ENCODE measurements at regions not wholly inside any gene's neighbourhood (a gene's known extent, or its start where the extent isn't known, plus 50 kb on each side); places are given as distances from the start of the nearest gene placed in this dataset.

DNA sequence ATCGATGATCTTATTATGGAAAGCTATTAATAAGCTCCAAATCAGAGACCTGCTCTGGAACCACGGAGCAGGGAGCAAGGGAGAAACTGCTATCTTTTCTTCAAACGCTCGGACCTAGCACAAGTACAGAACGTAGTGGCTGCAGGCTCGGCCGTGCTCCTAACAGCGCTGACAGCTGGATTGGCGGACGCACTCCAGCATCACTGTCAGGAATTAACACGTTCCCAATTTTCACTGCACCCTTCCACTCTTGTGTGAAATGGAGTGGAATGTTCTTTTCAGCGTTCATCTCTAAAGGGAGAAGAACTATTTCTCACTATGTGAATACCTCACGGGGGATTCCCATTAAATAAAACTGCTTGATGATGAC, 106.9 kb downstream of the ZNF281 start:
- peak; percentile 40 for DNase-seq
- Mint-ChIP-seq H3K9me3 (ENCODE audit: unreplicated experiment) (peaks cover 9% of the 10 kb centered on the region), H3K36me3 (ENCODE audit: unreplicated experiment) (no peaks in the 10 kb centered on the region)

DNA sequence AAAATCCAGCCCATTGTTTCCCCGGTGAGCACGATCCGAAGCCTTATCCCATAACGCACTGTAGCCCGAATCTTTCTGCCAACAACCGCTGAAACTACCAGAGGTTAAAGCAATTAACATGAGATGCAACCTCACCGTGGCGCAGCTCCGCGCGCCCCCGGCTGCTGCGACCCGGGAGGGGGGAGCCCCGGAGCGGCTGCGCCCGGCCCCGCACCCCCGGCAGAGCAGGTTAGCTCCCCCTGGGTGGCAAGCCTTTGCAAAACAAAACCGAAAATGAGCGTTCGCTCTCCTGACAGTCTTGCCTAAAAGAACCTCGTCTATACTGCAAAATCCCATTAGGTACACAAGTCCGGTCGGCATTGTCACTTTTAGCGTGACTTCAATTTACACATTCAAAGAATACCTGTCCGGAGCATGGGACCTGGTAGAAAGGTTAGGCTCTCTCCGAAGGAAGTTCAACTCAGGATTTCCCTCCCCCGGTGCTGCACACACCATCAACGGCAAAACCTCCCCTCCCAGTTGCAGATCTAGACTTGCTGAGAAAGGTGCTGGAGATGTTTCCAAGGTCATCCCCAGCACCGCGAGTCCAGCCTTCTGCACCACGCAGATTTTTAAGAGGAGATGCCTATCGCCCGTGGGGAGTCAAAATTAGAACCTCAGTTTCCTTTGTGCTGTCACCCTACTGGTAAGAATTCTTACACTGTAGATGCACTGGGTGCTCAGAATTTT, 107.5 kb downstream of the ZNF281 start:
- peaks cover 2% of the 10 kb centered on the region for H3K27me3 Mint-ChIP-seq (ENCODE audit: unreplicated experiment)
- peak overlapping the region; percentile 89 for H3K4me3 Mint-ChIP-seq (ENCODE audit: unreplicated experiment)

More for the DNA sequence above, 106.9 kb downstream of the ZNF281 start:
- TF ChIP-seq, protein P1, sequence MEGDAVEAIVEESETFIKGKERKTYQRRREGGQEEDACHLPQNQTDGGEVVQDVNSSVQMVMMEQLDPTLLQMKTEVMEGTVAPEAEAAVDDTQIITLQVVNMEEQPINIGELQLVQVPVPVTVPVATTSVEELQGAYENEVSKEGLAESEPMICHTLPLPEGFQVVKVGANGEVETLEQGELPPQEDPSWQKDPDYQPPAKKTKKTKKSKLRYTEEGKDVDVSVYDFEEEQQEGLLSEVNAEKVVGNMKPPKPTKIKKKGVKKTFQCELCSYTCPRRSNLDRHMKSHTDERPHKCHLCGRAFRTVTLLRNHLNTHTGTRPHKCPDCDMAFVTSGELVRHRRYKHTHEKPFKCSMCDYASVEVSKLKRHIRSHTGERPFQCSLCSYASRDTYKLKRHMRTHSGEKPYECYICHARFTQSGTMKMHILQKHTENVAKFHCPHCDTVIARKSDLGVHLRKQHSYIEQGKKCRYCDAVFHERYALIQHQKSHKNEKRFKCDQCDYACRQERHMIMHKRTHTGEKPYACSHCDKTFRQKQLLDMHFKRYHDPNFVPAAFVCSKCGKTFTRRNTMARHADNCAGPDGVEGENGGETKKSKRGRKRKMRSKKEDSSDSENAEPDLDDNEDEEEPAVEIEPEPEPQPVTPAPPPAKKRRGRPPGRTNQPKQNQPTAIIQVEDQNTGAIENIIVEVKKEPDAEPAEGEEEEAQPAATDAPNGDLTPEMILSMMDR (IDR thresholded peaks at IDR 0.05; ENCODE audit: partially characterized antibody, unreplicated experiment): no peak
- peak overlapping the region; percentile 83 for H3K4me3 Mint-ChIP-seq (ENCODE audit: unreplicated experiment)
- H3K27me3 Mint-ChIP-seq (ENCODE audit: unreplicated experiment): peaks cover 2% of the 10 kb centered on the region
- H3K27ac Mint-ChIP-seq (ENCODE audit: unreplicated experiment): no peak overlapping the region
- H3K4me1 Mint-ChIP-seq (ENCODE audit: low read depth, unreplicated experiment): peaks cover 2% of the 10 kb centered on the region

DNA sequence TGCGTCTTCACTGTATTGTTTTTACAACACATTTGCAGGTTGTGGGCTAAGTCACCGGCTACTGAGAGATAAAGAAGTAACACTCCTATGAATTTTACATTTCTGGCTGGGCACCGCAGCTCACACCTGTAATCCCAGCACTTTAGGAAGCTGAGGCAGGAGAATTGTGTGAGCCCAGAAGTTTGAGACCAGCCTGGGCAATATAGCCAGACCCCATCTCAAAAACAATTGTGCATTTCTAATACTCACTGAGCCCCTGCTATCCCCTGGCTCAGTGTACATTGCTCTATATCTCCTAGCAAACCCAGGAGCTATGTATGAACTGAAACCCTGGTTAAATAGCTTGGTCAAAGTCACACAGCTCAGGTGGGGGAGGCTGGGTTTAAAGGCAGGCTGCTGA, 108.7 kb downstream of the ZNF281 start:
- H3K9me3 Mint-ChIP-seq (ENCODE audit: unreplicated experiment): peaks cover 9% of the 10 kb centered on the region
- peaks cover 2% of the 10 kb centered on the region for H3K4me1 Mint-ChIP-seq (ENCODE audit: low read depth, unreplicated experiment)
- TF ChIP-seq, protein P1 (IDR thresholded peaks at IDR 0.05; ENCODE audit: partially characterized antibody, unreplicated experiment): no peak
- H3K36me3 Mint-ChIP-seq (ENCODE audit: unreplicated experiment): no peaks in the 10 kb centered on the region
- H3K4me3 Mint-ChIP-seq (ENCODE audit: unreplicated experiment): no peak overlapping the region
- H3K27me3 Mint-ChIP-seq (ENCODE audit: unreplicated experiment): peaks cover 6% of the 10 kb centered on the region
- DNase-seq: no peak
- H3K27ac Mint-ChIP-seq (ENCODE audit: unreplicated experiment): no peak overlapping the region

More for the DNA sequence above, 107.5 kb downstream of the ZNF281 start:
- TF ChIP-seq, protein P1 (IDR thresholded peaks at IDR 0.05; ENCODE audit: partially characterized antibody, unreplicated experiment): no peak
- Mint-ChIP-seq H3K36me3 (ENCODE audit: unreplicated experiment) (no peaks in the 10 kb centered on the region), H3K27ac (ENCODE audit: unreplicated experiment) (no peak overlapping the region), H3K4me1 (ENCODE audit: low read depth, unreplicated experiment) (peaks cover 2% of the 10 kb centered on the region), H3K9me3 (ENCODE audit: unreplicated experiment) (peaks cover 9% of the 10 kb centered on the region)
- peak; percentile 27 for DNase-seq

DNA sequence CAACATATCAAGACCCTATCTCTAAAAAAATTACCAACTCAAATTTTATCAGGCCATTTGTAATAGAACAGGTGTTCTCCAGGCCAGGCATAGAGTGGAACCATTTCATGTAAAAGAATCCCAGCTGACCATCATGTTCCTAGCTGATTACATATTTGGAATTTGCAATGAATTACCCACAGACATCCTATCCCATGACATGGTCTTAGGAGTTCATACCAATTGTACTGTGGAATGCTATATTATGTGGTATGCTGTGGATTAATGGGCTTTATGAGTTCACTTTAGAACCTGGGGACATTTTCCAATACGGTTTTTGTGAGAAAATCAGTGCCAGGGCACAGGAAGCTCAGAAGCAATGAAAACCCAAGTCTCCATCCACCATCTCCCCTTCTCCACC, 110.3 kb downstream of the ZNF281 start:
- H3K27ac Mint-ChIP-seq (ENCODE audit: unreplicated experiment): no peak overlapping the region
- H3K27me3 Mint-ChIP-seq (ENCODE audit: unreplicated experiment): peaks cover 6% of the 10 kb centered on the region
- no peak for DNase-seq
- H3K4me3 Mint-ChIP-seq (ENCODE audit: unreplicated experiment): no peak overlapping the region
- TF ChIP-seq, protein P1 (IDR thresholded peaks at IDR 0.05; ENCODE audit: partially characterized antibody, unreplicated experiment): no peak
- H3K4me1 Mint-ChIP-seq (ENCODE audit: low read depth, unreplicated experiment): peaks cover 2% of the 10 kb centered on the region
- no peaks in the 10 kb centered on the region for H3K36me3 Mint-ChIP-seq (ENCODE audit: unreplicated experiment)
- H3K9me3 Mint-ChIP-seq (ENCODE audit: unreplicated experiment): peaks cover 6% of the 10 kb centered on the region

DNA sequence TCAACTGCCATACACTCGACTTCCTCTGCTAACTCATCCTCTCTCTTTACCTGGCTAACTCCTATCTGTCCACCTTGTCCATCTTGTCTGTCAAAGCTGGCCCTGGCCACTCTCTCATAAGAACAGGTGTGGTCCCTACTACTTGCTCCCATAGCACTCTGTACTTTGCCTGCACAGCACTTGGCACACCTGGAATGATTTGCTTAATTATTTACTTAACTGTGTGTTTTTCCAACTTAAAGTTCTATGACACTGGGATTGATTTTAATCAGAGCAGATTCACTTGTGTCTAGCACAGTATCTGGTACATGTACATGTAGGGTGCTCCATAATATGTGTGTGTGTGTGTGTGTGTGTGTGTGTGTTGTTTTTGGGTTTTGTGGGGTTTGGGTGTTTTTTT, 111.6 kb downstream of the ZNF281 start:
- H3K9me3 Mint-ChIP-seq (ENCODE audit: unreplicated experiment): peaks cover 3% of the 10 kb centered on the region
- DNase-seq: no peak
- H3K36me3 Mint-ChIP-seq (ENCODE audit: unreplicated experiment): no peaks in the 10 kb centered on the region
- no peak overlapping the region for H3K27ac Mint-ChIP-seq (ENCODE audit: unreplicated experiment)
- H3K27me3 Mint-ChIP-seq (ENCODE audit: unreplicated experiment): peaks cover 5% of the 10 kb centered on the region
- TF ChIP-seq, protein P1 (IDR thresholded peaks at IDR 0.05; ENCODE audit: partially characterized antibody, unreplicated experiment): no peak
- H3K4me1 Mint-ChIP-seq (ENCODE audit: low read depth, unreplicated experiment): peaks cover 3% of the 10 kb centered on the region
- no peak overlapping the region for H3K4me3 Mint-ChIP-seq (ENCODE audit: unreplicated experiment)
